ENCODE measurements at regions not wholly inside any gene's neighbourhood (a gene's known extent, or its start where the extent isn't known, plus 50 kb on each side); places are given as distances from the start of the nearest gene placed in this dataset.
"Not testable (repeated sequence)": the region's sequence is repeated elsewhere in the genome, so short reads cannot be mapped to it uniquely, and the experiment has no call there.

GRCh38 chr2:91422102-91422501 is 2730.6 kb downstream of the RPIA start:
- H3K4me3 ChIP-seq; H3K27ac ChIP-seq; H2AFZ ChIP-seq; CTCF ChIA-PET; H3K36me3 ChIP-seq (ENCODE audit: low read depth); BruUV-seq (replicated peaks); H3K4me1 ChIP-seq (replicated peaks; ENCODE audit: insufficient read depth); H3K4me2 ChIP-seq; H3F3A ChIP-seq (ENCODE audit: insufficient read depth, low read depth); H3K79me2 ChIP-seq (ENCODE audit: low read depth); DNase-seq; H3K27me3 ChIP-seq (ENCODE audit: insufficient read depth, low read depth); H4K20me1 ChIP-seq (ENCODE audit: insufficient read depth); POLR2A ChIA-PET (ENCODE audit: unreplicated experiment); intact Hi-C loops (cut with micrococcal nuclease; ENCODE audit: unreplicated experiment); H3K9me2 ChIP-seq (ENCODE audit: insufficient read depth): not testable (repeated sequence)
- peaks cover 13% of the 10 kb centered on the region for H3K9me3 ChIP-seq (ENCODE audit: insufficient read depth, low read depth)

GRCh38 chr2:91427148-91427547 is 2735.7 kb downstream of the RPIA start:
- POLR2A ChIA-PET (ENCODE audit: unreplicated experiment); H4K20me1 ChIP-seq (ENCODE audit: insufficient read depth); H3K27ac ChIP-seq; H2AFZ ChIP-seq; DNase-seq; CTCF ChIA-PET; BruUV-seq (replicated peaks); H3K4me2 ChIP-seq; H3K4me1 ChIP-seq (replicated peaks; ENCODE audit: insufficient read depth); intact Hi-C loops (cut with micrococcal nuclease; ENCODE audit: unreplicated experiment); H3K9me2 ChIP-seq (ENCODE audit: insufficient read depth); H3F3A ChIP-seq (ENCODE audit: insufficient read depth, low read depth); H3K4me3 ChIP-seq; H3K79me2 ChIP-seq (ENCODE audit: low read depth); H3K27me3 ChIP-seq (ENCODE audit: insufficient read depth, low read depth); H3K36me3 ChIP-seq (ENCODE audit: low read depth); H3K9me3 ChIP-seq (ENCODE audit: insufficient read depth, low read depth): not testable (repeated sequence)

- POLR2A ChIA-PET (ENCODE audit: unreplicated experiment); DNase-seq; H3K4me2 ChIP-seq; H2AFZ ChIP-seq; H4K20me1 ChIP-seq (ENCODE audit: insufficient read depth); H3K27ac ChIP-seq; H3K9me2 ChIP-seq (ENCODE audit: insufficient read depth); intact Hi-C loops (cut with micrococcal nuclease; ENCODE audit: unreplicated experiment); H3K36me3 ChIP-seq (ENCODE audit: low read depth); H3K4me1 ChIP-seq (replicated peaks; ENCODE audit: insufficient read depth); H3K79me2 ChIP-seq (ENCODE audit: low read depth); H3K27me3 ChIP-seq (ENCODE audit: insufficient read depth, low read depth); H3K4me3 ChIP-seq; H3F3A ChIP-seq (ENCODE audit: insufficient read depth, low read depth); H3K9me3 ChIP-seq (ENCODE audit: insufficient read depth, low read depth); CTCF ChIA-PET; BruUV-seq (replicated peaks): not testable (repeated sequence)
These were observed 2750.4 kb downstream of the RPIA start for GRCh38 chr2:91441932-91442245.

- no TSS peak for BruUV-seq (replicated peaks)
These were observed 2750.9 kb downstream of the RPIA start for GRCh38 chr2:91442246-91442905.

DNA sequence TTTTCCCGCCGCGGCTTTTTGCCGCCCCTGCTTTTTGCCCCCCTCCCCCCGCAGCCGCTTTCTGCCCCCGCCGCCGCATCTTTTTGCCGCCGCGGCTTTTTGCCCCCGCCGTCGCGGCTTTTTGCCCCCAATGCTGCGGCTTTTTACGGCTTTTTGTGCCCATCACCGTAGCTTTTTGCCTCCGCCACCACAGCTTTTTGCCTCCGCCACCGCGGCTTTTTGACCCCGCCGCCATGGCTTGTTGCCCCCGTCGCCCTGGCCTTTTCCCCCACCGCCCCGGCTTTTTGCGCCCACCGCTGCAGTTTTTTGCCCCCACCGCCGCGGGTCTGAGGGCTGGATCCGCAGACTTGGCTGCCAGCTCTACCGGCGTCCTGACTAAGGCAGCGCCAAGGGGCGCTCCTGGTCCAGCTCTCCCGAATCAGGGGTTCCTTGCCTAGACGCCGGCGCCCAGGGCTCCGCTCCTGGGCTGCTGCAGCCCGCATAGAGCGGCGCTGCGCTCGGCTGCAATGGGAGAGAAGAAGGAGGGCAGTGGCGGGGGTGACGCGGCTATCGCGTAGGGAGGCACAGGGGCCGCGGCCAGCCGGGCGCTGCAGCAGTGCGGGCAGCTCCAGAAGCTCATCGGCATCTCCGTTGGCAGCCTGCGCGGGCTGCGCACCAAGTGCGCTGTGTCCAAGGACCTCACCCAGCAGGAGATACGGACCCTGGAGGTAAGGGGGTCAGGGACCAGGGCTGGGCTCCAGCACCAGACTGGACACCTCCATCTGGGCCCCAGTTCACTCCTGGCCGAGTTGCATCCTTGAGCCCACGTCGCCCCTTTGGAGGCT is 2751.6 kb downstream of the RPIA start:
- BruUV-seq (replicated peaks); CTCF ChIA-PET; H3K79me2 ChIP-seq (ENCODE audit: low read depth); H2AFZ ChIP-seq; H3K36me3 ChIP-seq (ENCODE audit: low read depth); H4K20me1 ChIP-seq (ENCODE audit: insufficient read depth); H3K27me3 ChIP-seq (ENCODE audit: insufficient read depth, low read depth); POLR2A ChIA-PET (ENCODE audit: unreplicated experiment); H3K4me1 ChIP-seq (replicated peaks; ENCODE audit: insufficient read depth); H3K4me2 ChIP-seq; H3K9me2 ChIP-seq (ENCODE audit: insufficient read depth); intact Hi-C loops (cut with micrococcal nuclease; ENCODE audit: unreplicated experiment); H3K9me3 ChIP-seq (ENCODE audit: insufficient read depth, low read depth); H3K27ac ChIP-seq; H3K4me3 ChIP-seq; H3F3A ChIP-seq (ENCODE audit: insufficient read depth, low read depth); DNase-seq: not testable (repeated sequence)

More at GRCh38 chr2:91442246-91442905, 2750.9 kb downstream of the RPIA start:
- Histone ChIP-seq H3K4me3 (no peak overlapping the region), H3K9me3 (ENCODE audit: insufficient read depth, low read depth) (no peaks in the 10 kb centered on the region), H2AFZ (no peak overlapping the region), H4K20me1 (ENCODE audit: insufficient read depth) (no peaks in the 10 kb centered on the region), H3K27me3 (ENCODE audit: insufficient read depth, low read depth) (no peaks in the 10 kb centered on the region), H3K79me2 (ENCODE audit: low read depth) (no peaks in the 10 kb centered on the region), H3K27ac (no peak overlapping the region), H3K4me1 (replicated peaks; ENCODE audit: insufficient read depth) (no peaks in the 10 kb centered on the region), H3K9me2 (ENCODE audit: insufficient read depth) (no peaks in the 10 kb centered on the region), H3F3A (ENCODE audit: insufficient read depth, low read depth) (no peaks in the 10 kb centered on the region), H3K4me2 (no peak overlapping the region), H3K36me3 (ENCODE audit: low read depth) (no peaks in the 10 kb centered on the region)
- no peak for DNase-seq
- intact Hi-C loops (cut with micrococcal nuclease; ENCODE audit: unreplicated experiment), result no loop called here
- TF ChIP-seq EZH2 (IDR thresholded peaks at IDR 0.05; ENCODE audit: low read depth), result no peak
- TF ChIP-seq, protein P1, sequence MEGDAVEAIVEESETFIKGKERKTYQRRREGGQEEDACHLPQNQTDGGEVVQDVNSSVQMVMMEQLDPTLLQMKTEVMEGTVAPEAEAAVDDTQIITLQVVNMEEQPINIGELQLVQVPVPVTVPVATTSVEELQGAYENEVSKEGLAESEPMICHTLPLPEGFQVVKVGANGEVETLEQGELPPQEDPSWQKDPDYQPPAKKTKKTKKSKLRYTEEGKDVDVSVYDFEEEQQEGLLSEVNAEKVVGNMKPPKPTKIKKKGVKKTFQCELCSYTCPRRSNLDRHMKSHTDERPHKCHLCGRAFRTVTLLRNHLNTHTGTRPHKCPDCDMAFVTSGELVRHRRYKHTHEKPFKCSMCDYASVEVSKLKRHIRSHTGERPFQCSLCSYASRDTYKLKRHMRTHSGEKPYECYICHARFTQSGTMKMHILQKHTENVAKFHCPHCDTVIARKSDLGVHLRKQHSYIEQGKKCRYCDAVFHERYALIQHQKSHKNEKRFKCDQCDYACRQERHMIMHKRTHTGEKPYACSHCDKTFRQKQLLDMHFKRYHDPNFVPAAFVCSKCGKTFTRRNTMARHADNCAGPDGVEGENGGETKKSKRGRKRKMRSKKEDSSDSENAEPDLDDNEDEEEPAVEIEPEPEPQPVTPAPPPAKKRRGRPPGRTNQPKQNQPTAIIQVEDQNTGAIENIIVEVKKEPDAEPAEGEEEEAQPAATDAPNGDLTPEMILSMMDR (conservative IDR thresholded peaks at IDR 0.05), result no peak
- POLR2A ChIA-PET (ENCODE audit: unreplicated experiment), result no interaction called here
- CTCF ChIA-PET, result no interaction called here

GRCh38 chr2:91443730-91444115 is 2752.2 kb downstream of the RPIA start:
- H4K20me1 ChIP-seq (ENCODE audit: insufficient read depth); H3K4me1 ChIP-seq (replicated peaks; ENCODE audit: insufficient read depth); BruUV-seq (replicated peaks); H3K9me2 ChIP-seq (ENCODE audit: insufficient read depth); CTCF ChIA-PET; H3K27me3 ChIP-seq (ENCODE audit: insufficient read depth, low read depth); H2AFZ ChIP-seq; POLR2A ChIA-PET (ENCODE audit: unreplicated experiment); H3K9me3 ChIP-seq (ENCODE audit: insufficient read depth, low read depth); H3K79me2 ChIP-seq (ENCODE audit: low read depth); H3K36me3 ChIP-seq (ENCODE audit: low read depth); H3K4me3 ChIP-seq; H3K27ac ChIP-seq; H3K4me2 ChIP-seq; H3F3A ChIP-seq (ENCODE audit: insufficient read depth, low read depth); DNase-seq; intact Hi-C loops (cut with micrococcal nuclease; ENCODE audit: unreplicated experiment): not testable (repeated sequence)
